ENCODE measurements at regions not wholly inside any gene's neighbourhood (a gene's known extent, or its start where the extent isn't known, plus 50 kb on each side); places are given as distances from the start of the nearest gene placed in this dataset.
"Not testable (repeated sequence)": the region's sequence is repeated elsewhere in the genome, so short reads cannot be mapped to it uniquely, and the experiment has no call there.

GRCh38 chr2:132068407-132068806, 93.3 kb downstream of the ANKRD30BL start:
- DNase-seq (ENCODE audit: low read depth): not testable (repeated sequence)

DNA sequence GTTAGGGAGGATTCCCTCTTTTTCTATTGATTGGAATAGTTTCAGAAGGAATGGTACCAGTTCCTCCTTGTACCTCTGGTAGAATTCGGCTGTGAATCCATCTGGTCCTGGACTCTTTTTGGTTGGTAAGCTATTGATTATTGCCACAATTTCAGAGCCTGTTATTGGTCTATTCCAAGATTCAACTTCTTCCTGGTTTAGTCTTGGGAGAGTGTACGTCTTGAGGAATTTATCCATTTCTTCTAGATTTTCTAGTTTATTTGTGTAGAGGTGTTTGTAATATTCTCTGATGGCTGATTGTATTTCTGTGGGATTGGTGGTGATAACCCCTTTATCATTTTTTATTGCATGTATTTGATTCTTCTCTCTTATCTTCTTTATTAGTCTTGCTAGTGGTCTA, 96.4 kb downstream of the ANKRD30BL start:
- not testable (repeated sequence) for DNase-seq (ENCODE audit: low read depth)

DNA sequence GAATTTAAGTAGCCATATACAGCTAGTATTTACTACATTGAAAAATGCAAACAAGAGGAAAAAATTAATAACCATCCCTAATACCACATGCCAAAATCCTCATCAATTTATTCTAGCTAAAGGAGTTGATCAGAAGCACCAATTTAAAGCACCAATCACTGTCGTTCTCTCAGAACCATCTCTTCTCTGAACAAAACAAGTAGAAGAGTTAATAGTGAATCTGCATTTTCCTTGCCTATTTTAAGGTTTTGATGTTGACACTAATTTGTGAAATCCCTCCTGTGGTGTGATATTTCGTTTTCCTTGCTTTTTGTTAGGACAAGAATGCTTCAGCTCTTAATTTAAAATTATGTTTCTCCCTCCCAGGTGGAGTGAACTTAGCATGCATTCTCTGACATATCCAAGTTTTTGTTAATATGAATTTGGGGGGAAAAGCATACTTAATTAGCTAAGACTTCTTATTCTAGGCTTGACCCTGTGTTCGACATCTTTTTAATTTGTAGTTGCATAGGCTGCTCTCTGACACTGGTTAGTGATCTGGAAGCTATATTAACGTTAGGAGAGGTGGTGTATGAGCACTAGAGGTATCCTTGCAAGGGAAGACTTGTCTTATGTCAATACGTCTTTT, 122.0 kb downstream of the ANKRD30BL start:
- DNase-seq (ENCODE audit: low read depth): not testable (repeated sequence)

- not testable (repeated sequence) for DNase-seq (ENCODE audit: low read depth)
These were observed 122.9 kb downstream of the ANKRD30BL start for GRCh38 chr2:132038883-132039235.

- no peak for DNase-seq (ENCODE audit: low read depth)
These were observed 123.4 kb downstream of the ANKRD30BL start for GRCh38 chr2:132038179-132038882.

- DNase-seq (ENCODE audit: low read depth): no peak
These were observed 124.1 kb downstream of the ANKRD30BL start for GRCh38 chr2:132037527-132038178.

- DNase-seq (ENCODE audit: low read depth): no peak
These were observed 127.1 kb downstream of the ANKRD30BL start for GRCh38 chr2:132034646-132035045.

DNA sequence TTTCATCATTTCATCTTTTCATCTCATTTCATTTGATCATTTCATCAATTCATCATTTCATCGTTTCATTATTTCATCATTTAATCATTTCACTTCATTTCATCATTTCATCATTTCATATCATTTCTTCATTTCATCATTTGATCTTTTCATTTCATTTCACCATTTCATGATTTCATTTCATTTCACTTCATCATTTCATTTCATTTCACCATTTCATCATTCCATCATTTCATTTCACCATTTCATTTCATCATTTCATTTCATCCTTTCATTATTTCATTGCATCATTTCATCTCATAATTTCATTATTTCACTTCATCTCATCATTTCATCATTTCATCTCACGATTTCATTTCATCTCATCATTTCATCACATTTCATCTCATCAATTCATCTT, 127.8 kb downstream of the ANKRD30BL start:
- DNase-seq (ENCODE audit: low read depth): no peak

DNA sequence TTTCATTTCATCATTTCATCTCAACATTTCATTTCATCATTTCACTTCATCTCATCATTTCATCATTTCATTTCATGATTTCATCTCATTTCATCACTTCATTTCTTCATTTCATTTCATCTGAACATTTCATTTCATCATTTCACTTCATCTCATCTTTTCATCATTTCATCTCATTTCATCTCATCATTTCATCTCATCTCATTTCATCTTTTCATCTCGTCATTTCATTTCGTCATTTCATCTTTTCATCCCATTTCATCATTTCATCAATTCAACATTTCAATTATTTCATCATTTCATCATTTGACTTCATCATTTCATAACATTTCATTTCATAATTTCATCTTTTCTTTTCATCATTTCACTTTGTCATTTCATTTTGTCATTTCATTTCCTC, 128.4 kb downstream of the ANKRD30BL start:
- no peak for DNase-seq (ENCODE audit: low read depth)

DNA sequence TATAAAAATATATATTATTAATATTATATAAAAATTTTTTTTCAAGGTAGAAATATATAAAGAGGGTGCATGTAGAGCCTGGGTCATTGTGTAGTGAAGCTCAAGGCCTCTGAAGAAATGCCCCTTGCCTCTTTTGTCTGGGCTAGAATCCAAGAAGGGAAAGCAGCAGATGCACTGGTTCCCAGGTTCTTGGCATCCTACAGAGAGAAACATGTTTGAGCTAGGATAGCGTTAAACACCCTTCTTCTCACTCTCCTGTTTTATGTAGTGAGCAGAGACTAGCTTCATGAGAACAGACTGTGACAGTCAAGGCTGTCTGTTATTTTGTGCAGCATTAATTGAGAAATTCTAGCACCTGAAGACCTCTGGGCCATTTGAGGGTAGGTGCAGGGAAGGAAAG, 149.7 kb downstream of the ANKRD30BL start:
- DNase-seq (ENCODE audit: low read depth): not testable (repeated sequence)

GRCh38 chr2:132009874-132010521, 151.8 kb downstream of the ANKRD30BL start:
- no peak for DNase-seq (ENCODE audit: low read depth)

GRCh38 chr2:132009177-132009873, 152.4 kb downstream of the ANKRD30BL start:
- DNase-seq (ENCODE audit: low read depth): no peak

GRCh38 chr2:131990751-131991150, 171.0 kb downstream of the ANKRD30BL start:
- not testable (repeated sequence) for DNase-seq (ENCODE audit: low read depth)

GRCh38 chr2:131966671-131967070, 195.1 kb downstream of the ANKRD30BL start:
- DNase-seq (ENCODE audit: low read depth): not testable (repeated sequence)

- DNase-seq (ENCODE audit: low read depth): no peak
These were observed 195.5 kb downstream of the ANKRD30BL start for GRCh38 chr2:131966256-131966655.

- DNase-seq (ENCODE audit: low read depth): not testable (repeated sequence)
These were observed 203.6 kb downstream of the ANKRD30BL start for GRCh38 chr2:131958019-131958609.

- DNase-seq (ENCODE audit: low read depth): not testable (repeated sequence)
These were observed 213.1 kb downstream of the ANKRD30BL start for GRCh38 chr2:131948641-131949040.

DNA sequence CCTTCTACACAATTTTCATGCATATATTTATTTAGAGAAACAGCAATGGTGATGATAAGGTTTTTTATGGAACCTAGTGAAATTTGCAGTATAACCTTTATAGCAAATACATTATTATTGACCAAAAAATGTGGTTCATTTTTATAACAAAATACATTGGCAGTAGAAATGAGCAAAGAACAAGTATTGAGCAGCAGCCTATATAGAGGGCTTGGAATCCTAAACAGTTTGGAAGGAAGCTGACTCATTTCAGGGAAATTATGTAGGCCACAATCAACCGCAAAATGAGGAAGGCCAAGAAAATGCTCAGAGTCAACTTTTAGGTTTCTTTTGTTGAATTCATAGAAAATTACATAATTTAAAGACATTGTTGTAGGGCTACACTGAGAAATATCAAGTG, 238.5 kb downstream of the ANKRD30BL start:
- DNase-seq (ENCODE audit: low read depth): not testable (repeated sequence)

- peak; percentile 38 for DNase-seq (ENCODE audit: low read depth)
These were observed 238.9 kb downstream of the ANKRD30BL start for GRCh38 chr2:131922854-131923253.

Data from fibroblast of gingiva (primary cell).